K562 (cell line): ENCODE measurements at regions not wholly inside any gene's neighbourhood (a gene's known extent, or its start where the extent isn't known, plus 50 kb on each side); places are given as distances from the start of the nearest gene placed in this dataset.

ENCODE experiments used
- ATAC-seq: fragments of 200-7000 bp; cut with Tn5 transposase; 3 replicates; pipeline ENCODE4 v1.9.1; 2020; ENCODE audit warnings: moderate library complexity
- BruUV-seq: library from RNA; stranded (reverse); fragments of 400-500 nt; replicated peaks from 2 replicates; lab custom pipeline; 2021; lab: Mats Ljungman, UMichigan
- CTCF ChIA-PET: fragments of 300-600 bp; formaldehyde crosslinking; extraction: SDS; loops from one replicate; lab custom pipeline; 2021; ENCODE audit warnings: low intra/inter-chr PET ratio; lab: Yijun Ruan, JAX
- POLR2A ChIA-PET: fragments of 300-600, 350-650 bp; sonication (Branson Sonifier 250); formaldehyde crosslinking; extraction: SDS; loops from one replicate; lab custom pipeline; 2021; ENCODE audit warnings: antibody characterized with exemption, inconsistent platforms; lab: Yijun Ruan, JAX
- DNase-seq, 4 experiments: peaks; one replicate each; pipeline versions ENCODE4 v3.0.0 to v3.0.0-alpha.2; 2011 to 2018; ENCODE audit warnings: low spot score in 3 of 4, mixed read lengths in 3 of 4; ENCODE audit errors: extremely low read depth in 1 of 4
- FAIRE-seq: peaks from 2 replicates; lab custom pipeline; 2011; peaks lifted over from hg19 to GRCh38; lab: Jason Lieb, UNC
- H2AFZ ChIP-seq: 2 replicates; pipeline ENCODE4 v1.6.0; 2011; ENCODE audit warnings: low read depth, low read length, control low read depth, inconsistent platforms
- H3K27ac ChIP-seq: fragments of 200-600 bp; 3 replicates; pipeline ENCODE4 v1.8.0; 2011; ENCODE audit warnings: low read depth, mild to moderate bottlenecking, control low read depth, inconsistent platforms, low read length, moderate library complexity, mixed read lengths; ENCODE audit errors: extremely low read depth
- H3K27me3 ChIP-seq, 2 experiments: fragments of 300-600 bp in 1 of 2; 2 replicates in 1 of 2; 3 replicates in 1 of 2; pipeline versions ENCODE4 v1.6.0 to v1.8.0; 2011; ENCODE audit warnings: inconsistent platforms in 2 of 2, low read length in 2 of 2, mild to moderate bottlenecking in 1 of 2, mixed read lengths in 1 of 2, moderate library complexity in 1 of 2; ENCODE audit not compliant: control insufficient read depth in 2 of 2, insufficient read depth in 2 of 2
- H3K36me3 ChIP-seq: fragments of 300-600 bp; 3 replicates; pipeline ENCODE4 v1.8.0; 2011; ENCODE audit warnings: mild to moderate bottlenecking, low read length, inconsistent platforms; ENCODE audit not compliant: control insufficient read depth, insufficient read depth
- H3K4me1 ChIP-seq, 2 experiments: fragments of 200-600 bp in 1 of 2; replicated peaks in 1 of 2; 2 replicates in 1 of 2; 3 replicates in 1 of 2; pipeline versions ENCODE4 v1.5.1 to v1.8.0; 2011; ENCODE audit warnings: inconsistent platforms in 2 of 2, low read length in 2 of 2, mild to moderate bottlenecking in 1 of 2, mixed read lengths in 1 of 2, moderate library complexity in 1 of 2; ENCODE audit not compliant: control insufficient read depth in 2 of 2, insufficient read depth in 2 of 2
- H3K4me2 ChIP-seq: 2 replicates; pipeline ENCODE4 v1.6.1; 2011; ENCODE audit warnings: low read length, control low read depth, inconsistent platforms, mixed read lengths; ENCODE audit not compliant: insufficient read depth
- H3K4me3 ChIP-seq: fragments of 200-600 bp; sonication (generic), shearing (Covaris generic); 2 replicates; pipeline ENCODE4 v1.5.1; 2016; ENCODE audit warnings: control low read depth, inconsistent platforms
- H3K79me2 ChIP-seq: fragments of 200-600 bp; 3 replicates; pipeline ENCODE4 v1.8.0; 2011; ENCODE audit warnings: low read length, inconsistent platforms; ENCODE audit not compliant: control insufficient read depth, insufficient read depth
- H3K9ac ChIP-seq, 2 experiments: 2 replicates each; pipeline versions ENCODE4 v1.6.0 to v1.6.1; 2011; ENCODE audit warnings: low read depth in 2 of 2, low read length in 2 of 2, control low read depth in 1 of 2, inconsistent platforms in 1 of 2, mild to moderate bottlenecking in 1 of 2, mixed read lengths in 1 of 2; ENCODE audit not compliant: insufficient read depth in 1 of 2
- H3K9me1 ChIP-seq: one replicate; pipeline ENCODE4 v1.6.0; 2011; ENCODE audit warnings: inconsistent platforms, mild to moderate bottlenecking, low read length, moderate library complexity; ENCODE audit not compliant: control insufficient read depth, insufficient read depth
- H3K9me3 ChIP-seq: replicated peaks from 2 replicates; pipeline ENCODE4 v1.5.1; 2011; ENCODE audit warnings: low read depth, low read length, inconsistent platforms; ENCODE audit not compliant: control insufficient read depth, insufficient read depth
- H4K20me1 ChIP-seq: replicated peaks from 2 replicates; pipeline ENCODE4 v1.6.1; 2011; ENCODE audit warnings: low read length, inconsistent platforms, mixed read lengths; ENCODE audit not compliant: control insufficient read depth, insufficient read depth
- CAMTA2 ChIP-seq: fragments of 250-450 bp; sonication (Bioruptor Pico); conservative IDR thresholded peaks from 2 replicates; pipeline ENCODE4 v1.5.1; 2022
- FOXP4 ChIP-seq: sonication (generic); formaldehyde crosslinking; IDR thresholded peaks from 2 replicates; pipeline ENCODE4 v1.8.0; 2022; ENCODE audit warnings: mild to moderate bottlenecking, missing genetic modification reagents, borderline replicate concordance
- HLTF ChIP-seq: fragments of 450-650 bp; IDR thresholded peaks from 2 replicates; pipeline ENCODE4 v1.6.1; 2016
- HOMEZ ChIP-seq: fragments of 250-450 bp; sonication (Bioruptor Pico); IDR thresholded peaks from 2 replicates; pipeline ENCODE4 v1.4.0; 2020; ENCODE audit warnings: mild to moderate bottlenecking, moderate library complexity
- KLF13 ChIP-seq: fragments of 450-650 bp; IDR thresholded peaks from 2 replicates; pipeline ENCODE4 v1.6.1; 2016; ENCODE audit warnings: missing genetic modification characterization, low read depth, mild to moderate bottlenecking, missing compliant biosample characterization, moderate library complexity, borderline replicate concordance
- NONO ChIP-seq, 2 experiments: fragments of 200-400 bp in 1 of 2; fragments of 450-650 bp in 1 of 2; formaldehyde crosslinking in 1 of 2; IDR thresholded peaks; 2 replicates each; pipeline ENCODE4 v1.6.1; 2017; ENCODE audit warnings: low read depth in 2 of 2, mild to moderate bottlenecking in 2 of 2, moderate library complexity in 2 of 2, low read length in 1 of 2
- ZNF12 ChIP-seq: sonication (generic); formaldehyde crosslinking; IDR thresholded peaks from 2 replicates; pipeline ENCODE4 v1.4.0; 2020; ENCODE audit warnings: mild to moderate bottlenecking, missing genetic modification reagents
- ZNF354B ChIP-seq: fragments of 250-450 bp; sonication (Bioruptor Pico); IDR thresholded peaks from 2 replicates; pipeline ENCODE4 v1.4.0; 2020
- whole genome bisulfite sequencing: fragments of 100-300 bp; shearing (Covaris generic); methylation state at CpG from one replicate; pipeline ENCODE4 v1.1.6; 2016; ENCODE audit warnings: low coverage, mixed read lengths; ENCODE audit not compliant: insufficient coverage; ENCODE audit errors: missing lambda C conversion rate; 5-methylcytosine and 5-hydroxymethylcytosine counted together
- in situ Hi-C: fragments of 300-500 bp; cut with MboI; formaldehyde crosslinking; loops from 4 replicates; pipeline ENCODE4 v1.15.0; 2018; ENCODE audit warnings: inconsistent platforms, mixed read lengths
- intact Hi-C: fragments of 100-400 bp; cut with micrococcal nuclease; formaldehyde crosslinking; loops from 2 replicates; pipeline ENCODE4 v1.14.2; 2022

- Histone ChIP-seq H3K4me1 (no peaks in the 10 kb centered on the region), H2AFZ (no peak overlapping the region), H3K9ac (no peak overlapping the region), H3K79me2 (no peaks in the 10 kb centered on the region), H3K4me2 (no peak overlapping the region), H3K27ac (no peak overlapping the region), H3K9me1 (no peaks in the 10 kb centered on the region), H4K20me1 (no peaks in the 10 kb centered on the region), H3K36me3 (no peaks in the 10 kb centered on the region), H3K9me3 (no peaks in the 10 kb centered on the region), H3K27me3 (no peaks in the 10 kb centered on the region), H3K4me3 (no peak overlapping the region)
- 2% methylated on average over 4 of the region's 4 CpGs for WGBS
- no TSS peak for BruUV-seq
- no peak for DNase-seq
- FAIRE-seq = no peak
- in situ Hi-C loops = no loop called here
- ChIA-PET POLR2A (no interaction called here), CTCF (no interaction called here)
- intact Hi-C loops = no loop called here
- TF ChIP-seq HLTF (no peak), FOXP4 (CRISPR knock-in tag) (no peak), KLF13 (tag) (no peak), ZNF354B (CRISPR knock-in tag) (no peak), ZNF12 (CRISPR knock-in tag) (no peak), NONO (IDR thresholded peaks at IDR 0.05; ENCODE audit: low read depth in 2 of 2, low read length in 1 of 2) (no peak), CAMTA2 (CRISPR knock-in tag) (no peak), HOMEZ (CRISPR knock-in tag) (no peak)
- no peak for ATAC-seq
Observed at GRCh38 chr12:127560041-127560478, 706.9 kb upstream of the TMEM132C start.
